ENCODE measurements at regions not wholly inside any gene's neighbourhood (a gene's known extent, or its start where the extent isn't known, plus 50 kb on each side); places are given as distances from the start of the nearest gene placed in this dataset.

GRCh38 chr1:175864625-175865024, 121.2 kb upstream of the TNR start:
- peak in 1 of 2 experiments; percentile 86 for DNase-seq

GRCh38 chr1:175864183-175864582, 120.8 kb upstream of the TNR start:
- DNase-seq = peak; percentile 31 to 72

- DNase-seq = peak; percentile 97 to 98
Observed at GRCh38 chr1:175863299-175864050, 120.1 kb upstream of the TNR start.

DNA sequence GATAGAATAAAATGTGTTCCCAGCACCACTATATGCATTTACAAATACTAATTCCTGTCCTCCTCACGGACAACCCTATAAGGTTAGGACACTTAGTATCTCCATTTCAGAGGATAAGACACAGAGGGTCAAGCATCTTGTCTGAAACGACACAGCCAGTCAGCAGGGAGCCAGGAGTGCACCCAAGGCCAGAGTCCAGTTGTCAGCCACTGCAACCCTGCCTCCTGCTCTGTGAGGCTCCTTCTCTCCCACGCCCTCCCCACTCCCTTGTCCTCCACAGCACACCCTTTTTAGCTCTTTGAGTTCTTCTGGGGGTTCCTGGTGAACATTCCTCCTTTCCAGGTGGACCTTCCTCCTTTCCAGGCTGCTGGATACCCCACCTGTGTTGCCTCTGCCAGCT, 119.0 kb upstream of the TNR start:
- DNase-seq = no peak

DNA sequence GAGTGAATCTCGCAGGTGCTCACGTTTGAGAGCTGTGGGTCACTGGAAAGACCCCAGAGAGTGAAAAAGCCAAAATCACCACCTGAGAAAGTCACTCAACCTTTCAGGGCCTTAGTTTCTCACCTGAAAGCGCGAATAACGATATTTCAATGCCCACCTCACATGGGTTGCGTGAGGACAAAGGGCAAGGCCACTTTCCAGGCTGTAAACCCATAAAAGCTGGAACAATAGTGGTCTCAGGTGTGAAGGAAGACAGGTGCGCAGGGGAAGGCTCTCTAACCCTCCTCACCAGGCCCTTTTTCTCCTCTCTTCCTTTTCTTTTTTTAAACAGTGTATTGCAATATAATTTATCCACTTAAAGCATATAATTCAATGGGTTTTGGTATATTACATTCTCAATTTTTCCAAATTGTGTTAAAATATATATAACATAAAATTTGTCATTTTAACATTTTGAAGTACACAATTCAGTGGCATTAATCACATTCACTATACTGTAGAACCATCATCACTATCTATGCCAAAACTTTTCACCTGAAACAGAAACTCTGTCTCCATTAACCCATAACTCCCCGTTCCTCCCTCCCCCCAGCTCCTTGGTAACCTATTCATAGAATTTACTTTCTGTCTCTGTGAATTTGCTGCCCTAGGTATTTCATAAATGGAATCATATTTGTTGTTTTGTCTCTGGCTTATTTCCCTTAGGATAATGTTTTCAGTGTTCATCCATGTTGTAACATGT, 118.4 kb upstream of the TNR start:
- peak in 1 of 2 experiments; percentile 51 for DNase-seq

- no peak for DNase-seq
Observed at GRCh38 chr1:175857756-175858155, 114.4 kb upstream of the TNR start.

DNA sequence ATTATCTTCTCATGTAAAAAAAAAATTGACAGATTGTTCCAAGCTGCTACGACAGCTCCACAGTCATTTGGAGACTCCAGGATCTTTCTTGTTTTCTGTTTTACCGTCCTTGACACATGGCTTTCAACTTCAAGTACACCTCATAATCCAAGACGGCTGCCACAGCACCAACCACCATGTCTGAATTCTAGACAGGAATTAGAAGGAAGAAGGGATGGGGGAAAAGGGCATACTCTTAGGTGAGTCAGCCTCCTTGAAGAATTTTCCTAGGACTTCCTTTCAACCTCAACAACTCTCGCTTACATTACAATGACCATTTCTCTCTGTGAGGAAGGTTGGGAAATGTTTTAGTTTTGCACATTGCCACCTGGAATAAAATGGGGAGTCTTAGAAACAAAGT, 110.3 kb upstream of the TNR start:
- DNase-seq = no peak

DNA sequence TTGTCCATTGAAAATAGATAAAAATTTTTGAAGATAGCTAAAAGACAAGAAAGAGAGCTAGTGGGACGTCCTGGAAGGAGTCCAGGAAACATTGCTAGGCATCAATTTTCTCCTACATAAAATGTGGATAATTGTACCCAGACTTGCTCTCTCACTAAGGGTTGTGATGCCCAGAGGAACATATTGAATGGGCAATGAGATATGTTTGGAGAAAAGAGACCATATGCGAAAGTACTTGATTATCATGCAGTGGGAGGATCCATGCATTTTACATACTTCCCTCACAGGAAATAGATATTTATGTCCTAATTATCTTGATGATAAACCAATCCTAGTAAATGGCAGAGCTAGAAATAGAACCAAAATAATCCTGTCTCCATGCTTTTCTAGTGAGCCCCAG, 108.4 kb upstream of the TNR start:
- no peak for DNase-seq

GRCh38 chr1:175848329-175848728, 104.9 kb upstream of the TNR start:
- no peak for DNase-seq

DNA sequence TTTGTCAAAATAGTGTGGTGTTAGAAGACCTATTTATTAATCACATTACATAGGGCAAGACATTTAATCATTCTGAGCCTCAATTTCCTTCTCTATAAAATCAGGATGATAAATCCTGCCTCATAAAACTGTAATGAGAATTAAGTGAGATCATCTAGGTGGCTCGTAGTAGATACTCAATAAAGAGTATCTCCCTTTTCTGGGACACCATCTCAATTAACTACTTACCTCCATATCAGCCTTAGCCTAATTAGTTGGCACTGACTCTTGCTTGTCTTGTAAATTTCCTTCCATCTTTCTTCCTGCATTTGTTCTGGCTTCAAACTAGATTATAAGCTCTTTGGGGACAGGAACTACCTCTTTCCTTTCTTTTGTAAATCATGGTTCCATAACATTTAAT, 102.6 kb upstream of the TNR start:
- no peak for DNase-seq

DNA sequence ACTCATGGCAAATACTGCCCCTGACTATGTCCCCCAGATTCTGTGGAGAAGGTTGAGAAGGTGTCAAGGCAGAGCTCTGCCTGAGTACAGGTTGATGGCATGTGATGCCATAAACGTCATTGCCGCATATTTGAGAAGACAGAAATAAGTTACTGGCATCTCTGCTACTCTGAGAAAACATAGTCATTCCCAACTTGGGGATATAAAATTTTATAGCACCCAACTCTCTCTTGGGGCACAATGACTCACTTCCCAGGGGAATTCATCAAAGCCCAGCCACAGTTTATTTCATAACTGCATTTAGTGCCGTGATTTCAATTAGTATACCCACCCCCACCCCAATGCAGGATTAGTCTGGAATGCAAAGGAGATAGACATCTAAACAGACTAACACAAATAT, 101.9 kb upstream of the TNR start:
- DNase-seq = no peak

- no peak for DNase-seq
Observed at GRCh38 chr1:175844877-175845276, 101.5 kb upstream of the TNR start.

- DNase-seq = no peak
Observed at GRCh38 chr1:175842550-175842949, 99.2 kb upstream of the TNR start.

DNA sequence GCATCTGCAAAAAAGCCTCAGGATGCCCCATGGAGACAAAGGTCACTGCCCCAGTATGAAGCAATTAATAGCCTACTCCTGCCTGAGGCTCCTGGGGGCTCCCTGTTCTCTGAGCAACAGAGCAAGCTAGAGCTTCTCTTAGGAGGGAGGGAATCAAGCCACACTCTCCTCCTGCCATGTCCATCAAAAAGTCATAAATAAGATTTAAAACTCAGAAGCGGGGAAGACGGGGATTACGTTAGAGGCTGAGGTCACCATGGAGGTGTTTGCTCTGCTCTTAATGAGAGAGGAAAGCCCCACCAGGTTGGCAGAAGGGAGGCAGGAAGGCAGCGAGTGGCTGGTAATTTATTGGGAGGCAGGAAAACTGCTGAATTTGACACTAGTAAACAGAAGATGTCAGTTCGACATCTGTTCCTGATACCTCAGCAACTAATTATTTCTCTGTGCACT, 98.4 kb upstream of the TNR start:
- peak in 1 of 2 experiments; percentile 63 for DNase-seq

- DNase-seq = no peak
Observed at GRCh38 chr1:175840787-175841186, 97.4 kb upstream of the TNR start.

DNA sequence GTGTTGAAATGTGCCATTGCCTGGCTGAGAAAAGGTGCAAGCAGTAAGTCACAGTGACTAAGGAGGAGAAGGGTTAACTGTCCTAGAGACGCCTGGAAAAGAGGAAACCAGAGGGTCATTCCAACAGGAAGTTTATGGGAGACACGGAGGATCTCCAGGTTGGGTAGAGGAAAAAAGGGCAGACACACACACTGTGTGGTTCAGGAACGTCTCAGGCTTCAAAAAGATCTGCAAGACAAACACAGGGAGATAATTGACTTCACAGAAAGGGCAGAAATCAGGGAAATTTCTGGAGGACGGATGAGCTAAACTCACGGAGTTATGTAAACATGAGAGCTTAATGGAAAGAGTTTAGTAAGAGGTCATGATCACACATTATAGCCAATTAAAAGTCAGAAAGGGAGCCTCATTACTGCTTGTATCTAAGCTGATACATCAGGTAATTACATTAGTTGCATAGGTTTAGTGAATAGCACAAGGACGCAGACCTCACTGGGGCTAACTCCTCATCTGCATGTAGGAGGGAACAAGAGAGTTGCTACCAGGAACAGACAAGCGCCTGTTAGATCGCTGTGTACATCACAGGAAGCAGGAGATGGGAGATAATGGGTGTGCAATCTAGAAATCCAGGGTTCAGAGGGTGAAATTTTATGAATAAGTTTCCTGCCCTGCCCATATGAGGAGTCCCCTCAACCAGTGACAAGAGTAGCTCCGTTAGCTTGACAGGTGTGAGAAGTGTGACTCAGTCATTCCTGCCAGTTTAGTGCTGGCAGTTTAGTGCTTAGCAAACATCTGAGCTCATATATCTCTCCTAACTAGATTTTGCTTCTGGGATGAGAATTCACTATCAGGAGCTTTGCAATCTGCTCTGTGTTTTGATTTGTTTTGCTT, 96.6 kb upstream of the TNR start:
- DNase-seq = peak; percentile 32 to 53

- DNase-seq = no peak
Observed at GRCh38 chr1:175834597-175834996, 91.2 kb upstream of the TNR start.

DNA sequence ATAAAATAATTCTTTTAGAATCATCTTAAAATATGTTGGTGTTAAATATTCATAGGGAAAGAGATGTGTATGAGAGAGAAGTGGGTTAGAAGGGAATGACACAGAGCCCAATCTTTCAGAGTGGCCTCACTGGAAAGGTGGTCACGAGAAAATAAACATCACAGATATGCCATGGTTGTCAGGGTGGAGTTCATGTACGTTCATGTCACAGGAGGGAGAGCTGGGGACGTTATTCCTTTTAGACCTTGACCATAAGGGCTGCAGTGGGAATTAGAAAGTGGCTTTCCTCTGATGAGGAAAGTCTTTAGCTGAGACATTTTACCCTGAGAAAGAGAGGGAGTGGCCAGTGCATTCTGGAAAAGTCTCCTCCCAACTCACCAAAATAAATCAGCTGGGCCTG, 90.6 kb upstream of the TNR start:
- DNase-seq = no peak

- DNase-seq = no peak
Observed at GRCh38 chr1:175833502-175833901, 90.1 kb upstream of the TNR start.

DNA sequence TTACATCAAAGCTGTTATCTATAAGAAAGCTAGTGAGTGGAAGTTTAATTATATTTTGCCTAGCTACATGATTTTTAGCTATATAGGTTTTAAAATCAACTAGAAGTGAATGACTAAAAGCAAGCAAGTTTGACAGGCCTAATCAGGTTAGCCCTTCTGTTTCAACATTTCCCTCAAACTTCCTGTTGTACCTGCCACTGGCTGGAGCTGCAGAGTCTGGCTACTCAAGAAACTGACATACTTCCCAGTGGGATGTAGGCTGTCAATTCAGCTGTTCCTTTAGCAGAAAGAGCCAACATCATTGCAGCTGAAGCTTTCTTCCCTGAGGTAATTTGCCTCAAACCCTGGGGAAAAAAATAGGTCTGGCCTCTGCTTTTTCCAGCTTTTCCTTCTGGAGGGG, 87.1 kb upstream of the TNR start:
- DNase-seq = no peak

GRCh38 chr1:175829845-175830244, 86.5 kb upstream of the TNR start:
- DNase-seq = no peak

GRCh38 chr1:175826705-175827104, 83.3 kb upstream of the TNR start:
- no peak for DNase-seq

GRCh38 chr1:175824079-175824478, 80.7 kb upstream of the TNR start:
- peak in 1 of 2 experiments; percentile 49 for DNase-seq

Measured in NCI-H526 (cell line).